Naive thymus-derived CD8-positive, alpha-beta T cell (primary cell): ENCODE measurements at regions not wholly inside any gene's neighbourhood (a gene's known extent, or its start where the extent isn't known, plus 50 kb on each side); places are given as distances from the start of the nearest gene placed in this dataset.

Source experiments
- ATAC-seq, 2 donors: fragments of 150-1000 bp; cut with Tn5 transposase in 1 of 2; sonication (Bioruptor Pico), chemical (Tn5 transposase) in 1 of 2; 1 replicate in 1 of 2; 2 replicates in 1 of 2; pipeline ENCODE4 v1.10.0; 2021; ENCODE audit warnings: mild to moderate bottlenecking in 2 of 2, moderate library complexity in 2 of 2
- POLR2A ChIA-PET: fragments of 350-600 bp; sonication (Branson Sonifier 250); formaldehyde crosslinking; loops from one replicate; lab custom pipeline; 2021; ENCODE audit warnings: antibody characterized with exemption; lab: Charles Lee
- DNase-seq, 10 donors: peaks; one replicate each; pipeline versions ENCODE4 v3.0.0 to v3.0.0-alpha.2; 2020 to 2022
- H3K27ac Mint-ChIP-seq, 10 donors: one replicate each; pipeline ENCODE4 v1.8.0; 2020 to 2022; ENCODE audit warnings: mild to moderate bottlenecking in 10 of 10, mixed read lengths in 10 of 10, moderate library complexity in 4 of 10, inconsistent platforms in 1 of 10
- H3K27me3 Mint-ChIP-seq, 5 donors: one replicate each; pipeline ENCODE4 v1.8.0; 2021 to 2022; ENCODE audit warnings: mixed read lengths in 5 of 5
- H3K36me3 Mint-ChIP-seq, 3 donors: one replicate each; pipeline ENCODE4 v1.8.0; 2020 to 2022; ENCODE audit warnings: mixed read lengths in 3 of 3, mild to moderate bottlenecking in 2 of 3, inconsistent platforms in 1 of 3
- H3K4me1 Mint-ChIP-seq, 4 donors: one replicate each; pipeline ENCODE4 v1.8.0; 2021 to 2022; ENCODE audit warnings: mixed read lengths in 4 of 4
- H3K4me3 Mint-ChIP-seq, 10 donors: one replicate each; pipeline ENCODE4 v1.8.0; 2020 to 2022; ENCODE audit warnings: mild to moderate bottlenecking in 10 of 10, mixed read lengths in 10 of 10, moderate library complexity in 6 of 10, inconsistent platforms in 1 of 10
- H3K9me3 Mint-ChIP-seq, 9 donors: one replicate each; pipeline ENCODE4 v1.8.0; 2020 to 2022; ENCODE audit warnings: mixed read lengths in 9 of 9, mild to moderate bottlenecking in 3 of 9, inconsistent platforms in 1 of 9, moderate library complexity in 1 of 9

- Mint-ChIP-seq H3K4me1 (no peaks in the 10 kb centered on the region), H3K36me3 (no peaks in the 10 kb centered on the region), H3K27ac (no peak overlapping the region), H3K4me3 (no peak overlapping the region), H3K9me3 (no peaks in the 10 kb centered on the region), H3K27me3 (peaks cover 0 to 6% (median 1%) of the 10 kb centered on the region in 5 donors)
- ATAC-seq, result no peak
- no peak for DNase-seq
- POLR2A ChIA-PET, result no interaction called here
Measured at GRCh38 chr12:102781117-102781516, 135.9 kb downstream of the PAH start.

GRCh38 chr12:102776041-102776440, 141.0 kb downstream of the PAH start:
- no peaks in the 10 kb centered on the region for H3K9me3 Mint-ChIP-seq
- DNase-seq, result no peak
- H3K27me3 Mint-ChIP-seq, result peaks cover 0 to 10% (median 7%) of the 10 kb centered on the region in 5 donors
- POLR2A ChIA-PET, result no interaction called here
- no peaks in the 10 kb centered on the region for H3K36me3 Mint-ChIP-seq
- H3K4me3 Mint-ChIP-seq, result no peak overlapping the region
- no peak for ATAC-seq
- H3K4me1 Mint-ChIP-seq, result no peaks in the 10 kb centered on the region
- peak overlapping the region in 1 of 10 donors; percentile 38 for H3K27ac Mint-ChIP-seq

- Mint-ChIP-seq H3K27me3 (peaks cover 4 to 24% (median 10%) of the 10 kb centered on the region in 5 donors), H3K4me3 (no peak overlapping the region), H3K9me3 (peaks cover 0 to 2% (median 0%) of the 10 kb centered on the region in 9 donors), H3K4me1 (no peaks in the 10 kb centered on the region), H3K36me3 (no peaks in the 10 kb centered on the region), H3K27ac (no peak overlapping the region)
- POLR2A ChIA-PET, result no interaction called here
- ATAC-seq (no peak), DNase-seq (peak in 5 of 10 donors; percentile 2 to 18 (median 9))
Measured at GRCh38 chr12:102769323-102769916, 147.6 kb downstream of the PAH start.

- POLR2A ChIA-PET, result no interaction called here
- Mint-ChIP-seq H3K27ac (no peak overlapping the region), H3K4me3 (no peak overlapping the region), H3K4me1 (no peaks in the 10 kb centered on the region), H3K9me3 (peaks cover 0 to 2% (median 0%) of the 10 kb centered on the region in 9 donors), H3K27me3 (peaks cover 2 to 24% (median 7%) of the 10 kb centered on the region in 5 donors), H3K36me3 (no peaks in the 10 kb centered on the region)
- DNase-seq (no peak), ATAC-seq (no peak)
Measured at GRCh38 chr12:102766961-102767360, 150.1 kb downstream of the PAH start.

GRCh38 chr12:102765736-102766135, 151.3 kb downstream of the PAH start:
- peaks cover 2 to 24% (median 6%) of the 10 kb centered on the region in 5 donors for H3K27me3 Mint-ChIP-seq
- H3K9me3 Mint-ChIP-seq, result peaks cover 0 to 2% (median 0%) of the 10 kb centered on the region in 9 donors
- H3K27ac Mint-ChIP-seq, result no peak overlapping the region
- POLR2A ChIA-PET, result no interaction called here
- H3K36me3 Mint-ChIP-seq, result no peaks in the 10 kb centered on the region
- DNase-seq, result no peak
- no peak overlapping the region for H3K4me3 Mint-ChIP-seq
- no peaks in the 10 kb centered on the region for H3K4me1 Mint-ChIP-seq
- no peak for ATAC-seq

GRCh38 chr12:102763471-102763870, 153.6 kb downstream of the PAH start:
- peaks cover 1 to 16% (median 3%) of the 10 kb centered on the region in 5 donors for H3K27me3 Mint-ChIP-seq
- DNase-seq (no peak), ATAC-seq (no peak)
- no peaks in the 10 kb centered on the region for H3K9me3 Mint-ChIP-seq
- no peaks in the 10 kb centered on the region for H3K36me3 Mint-ChIP-seq
- no peaks in the 10 kb centered on the region for H3K4me1 Mint-ChIP-seq
- POLR2A ChIA-PET, result no interaction called here
- no peak overlapping the region for H3K4me3 Mint-ChIP-seq
- H3K27ac Mint-ChIP-seq, result peak overlapping the region in 1 of 10 donors; percentile 4

GRCh38 chr12:102763061-102763460, 154.0 kb downstream of the PAH start:
- Mint-ChIP-seq H3K27me3 (peaks cover 0 to 16% (median 3%) of the 10 kb centered on the region in 5 donors), H3K4me3 (no peak overlapping the region), H3K36me3 (no peaks in the 10 kb centered on the region), H3K4me1 (no peaks in the 10 kb centered on the region), H3K9me3 (no peaks in the 10 kb centered on the region), H3K27ac (no peak overlapping the region)
- POLR2A ChIA-PET, result no interaction called here
- DNase-seq (no peak), ATAC-seq (no peak)

GRCh38 chr12:102760322-102760721, 156.7 kb downstream of the PAH start:
- ATAC-seq (no peak), DNase-seq (no peak)
- POLR2A ChIA-PET, result no interaction called here
- H3K36me3 Mint-ChIP-seq, result no peaks in the 10 kb centered on the region
- H3K4me1 Mint-ChIP-seq, result no peaks in the 10 kb centered on the region
- H3K27ac Mint-ChIP-seq, result no peak overlapping the region
- H3K27me3 Mint-ChIP-seq, result peaks cover 3 to 20% (median 6%) of the 10 kb centered on the region in 5 donors
- no peaks in the 10 kb centered on the region for H3K9me3 Mint-ChIP-seq
- no peak overlapping the region for H3K4me3 Mint-ChIP-seq

GRCh38 chr12:102759466-102759865, 157.6 kb downstream of the PAH start:
- Mint-ChIP-seq H3K4me3 (no peak overlapping the region), H3K4me1 (no peaks in the 10 kb centered on the region), H3K9me3 (no peaks in the 10 kb centered on the region), H3K27me3 (peaks cover 4 to 20% (median 6%) of the 10 kb centered on the region in 5 donors), H3K36me3 (no peaks in the 10 kb centered on the region), H3K27ac (no peak overlapping the region)
- ATAC-seq, result no peak
- no peak for DNase-seq
- POLR2A ChIA-PET, result no interaction called here

GRCh38 chr12:102757882-102758226, 159.2 kb downstream of the PAH start:
- H3K4me3 Mint-ChIP-seq, result no peak overlapping the region
- H3K27ac Mint-ChIP-seq, result no peak overlapping the region
- H3K9me3 Mint-ChIP-seq, result no peaks in the 10 kb centered on the region
- ATAC-seq (no peak), DNase-seq (no peak)
- POLR2A ChIA-PET, result no interaction called here
- no peaks in the 10 kb centered on the region for H3K36me3 Mint-ChIP-seq
- peaks cover 4 to 20% (median 6%) of the 10 kb centered on the region in 5 donors for H3K27me3 Mint-ChIP-seq
- H3K4me1 Mint-ChIP-seq, result no peaks in the 10 kb centered on the region

GRCh38 chr12:102757154-102757881, 159.7 kb downstream of the PAH start:
- ATAC-seq, result no peak
- DNase-seq, result no peak
- Mint-ChIP-seq H3K27ac (no peak overlapping the region), H3K36me3 (no peaks in the 10 kb centered on the region), H3K9me3 (no peaks in the 10 kb centered on the region), H3K27me3 (peaks cover 4 to 20% (median 8%) of the 10 kb centered on the region in 5 donors), H3K4me1 (no peaks in the 10 kb centered on the region), H3K4me3 (no peak overlapping the region)
- POLR2A ChIA-PET, result no interaction called here

- ATAC-seq, result no peak
- H3K36me3 Mint-ChIP-seq, result no peaks in the 10 kb centered on the region
- POLR2A ChIA-PET, result no interaction called here
Measured at GRCh38 chr12:102756530-102756929, 160.5 kb downstream of the PAH start.

GRCh38 chr12:102755266-102755665, 161.8 kb downstream of the PAH start:
- no peak for ATAC-seq
- peaks cover 4 to 20% (median 13%) of the 10 kb centered on the region in 5 donors for H3K27me3 Mint-ChIP-seq
- no peak overlapping the region for H3K27ac Mint-ChIP-seq
- H3K4me1 Mint-ChIP-seq, result no peaks in the 10 kb centered on the region
- H3K36me3 Mint-ChIP-seq, result no peaks in the 10 kb centered on the region
- no peak overlapping the region for H3K4me3 Mint-ChIP-seq
- POLR2A ChIA-PET, result no interaction called here
- H3K9me3 Mint-ChIP-seq, result no peaks in the 10 kb centered on the region
- no peak for DNase-seq

More at GRCh38 chr12:102756530-102756929, 160.5 kb downstream of the PAH start:
- H3K27ac Mint-ChIP-seq, result no peak overlapping the region
- H3K27me3 Mint-ChIP-seq, result peaks cover 4 to 20% (median 13%) of the 10 kb centered on the region in 5 donors
- no peaks in the 10 kb centered on the region for H3K9me3 Mint-ChIP-seq
- H3K4me1 Mint-ChIP-seq, result no peaks in the 10 kb centered on the region
- DNase-seq, result no peak
- no peak overlapping the region for H3K4me3 Mint-ChIP-seq
